ENCODE measurements at regions not wholly inside any gene's neighbourhood (a gene's known extent, or its start where the extent isn't known, plus 50 kb on each side); places are given as distances from the start of the nearest gene placed in this dataset.

DNA sequence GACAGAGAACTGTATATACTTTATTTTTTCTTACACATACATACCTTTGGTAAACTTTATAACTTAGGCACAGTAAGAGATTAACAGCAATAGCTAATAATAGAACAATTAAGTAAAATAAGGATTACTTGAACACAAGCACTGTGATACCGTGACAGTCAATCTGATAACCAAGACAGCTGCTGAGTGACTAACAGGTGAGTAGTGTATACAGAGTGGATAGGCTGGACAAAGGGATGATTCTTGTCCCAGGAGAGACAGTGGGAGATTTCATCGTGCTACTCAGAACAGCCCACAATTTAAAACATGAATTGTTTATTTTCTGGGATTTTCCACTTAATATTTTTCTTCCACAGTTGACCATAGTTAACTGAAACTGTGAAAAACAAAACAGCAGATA lies 411.8 kb downstream of the PPP1R2C start:
- ChIA-PET CTCF (no interaction called here), POLR2A (no interaction called here), RAD21 (ENCODE audit: low non-redundant PET in 1 of 2, low total read pairs in 2 of 2, uncharacterized antibody in 2 of 2, unreplicated experiment in 2 of 2) (no interaction called here)
- H3K27ac ChIP-seq (ENCODE audit: low read depth, low read length): no peak overlapping the region
- no peak overlapping the region for H3K9ac ChIP-seq (ENCODE audit: low read length)
- H3K9me3 ChIP-seq (ENCODE audit: control insufficient read depth in 1 of 2, insufficient read depth in 1 of 2, low read depth in 1 of 2, low read length in 2 of 2): no peaks in the 10 kb centered on the region
- no peaks in the 10 kb centered on the region for H3K79me2 ChIP-seq (ENCODE audit: insufficient read depth, low read length)
- H3K4me1 ChIP-seq (ENCODE audit: control insufficient read depth in 1 of 2, insufficient read depth in 2 of 2, low read length in 2 of 2): no peaks in the 10 kb centered on the region
- H3K27me3 ChIP-seq (ENCODE audit: insufficient read depth, low read length): no peaks in the 10 kb centered on the region
- H3K9me2 ChIP-seq (ENCODE audit: insufficient read depth): no peaks in the 10 kb centered on the region
- H4K20me1 ChIP-seq (ENCODE audit: insufficient read depth): no peaks in the 10 kb centered on the region
- H2AFZ ChIP-seq (ENCODE audit: low read depth, low read length, poor library complexity, severe bottlenecking): no peak overlapping the region
- BruUV-seq (replicated peaks): no TSS peak
- ATAC-seq: no peak
- no peak overlapping the region for H3K4me2 ChIP-seq (ENCODE audit: low read length)
- DNase-seq (ENCODE audit: low read depth, low spot score): no peak
- H3K36me3 ChIP-seq (ENCODE audit: control insufficient read depth in 1 of 2, insufficient read depth in 2 of 2, low read length in 2 of 2): no peaks in the 10 kb centered on the region
- H3K4me3 ChIP-seq (replicated peaks in 1 of 2; ENCODE audit: low read depth in 1 of 2, low read length in 2 of 2): no peak overlapping the region
- TF ChIP-seq SIN3A (IDR thresholded peaks at IDR 0.05; ENCODE audit: low read depth) (no peak), EGR1 (IDR thresholded peaks at IDR 0.05; ENCODE audit: low read depth) (no peak), POLR2AphosphoS5 (IDR thresholded peaks at IDR 0.05; ENCODE audit: low read depth, low read length) (no peak), CBX3 (IDR thresholded peaks at IDR 0.05; ENCODE audit: low read depth) (no peak), SP1 (IDR thresholded peaks at IDR 0.05; ENCODE audit: low read depth) (no peak), CEBPB (IDR thresholded peaks at IDR 0.05; ENCODE audit: low read depth) (no peak), ZNF274 (IDR thresholded peaks at IDR 0.05; ENCODE audit: low read depth, low read length) (no peak)
- TF ChIP-seq, protein P1, sequence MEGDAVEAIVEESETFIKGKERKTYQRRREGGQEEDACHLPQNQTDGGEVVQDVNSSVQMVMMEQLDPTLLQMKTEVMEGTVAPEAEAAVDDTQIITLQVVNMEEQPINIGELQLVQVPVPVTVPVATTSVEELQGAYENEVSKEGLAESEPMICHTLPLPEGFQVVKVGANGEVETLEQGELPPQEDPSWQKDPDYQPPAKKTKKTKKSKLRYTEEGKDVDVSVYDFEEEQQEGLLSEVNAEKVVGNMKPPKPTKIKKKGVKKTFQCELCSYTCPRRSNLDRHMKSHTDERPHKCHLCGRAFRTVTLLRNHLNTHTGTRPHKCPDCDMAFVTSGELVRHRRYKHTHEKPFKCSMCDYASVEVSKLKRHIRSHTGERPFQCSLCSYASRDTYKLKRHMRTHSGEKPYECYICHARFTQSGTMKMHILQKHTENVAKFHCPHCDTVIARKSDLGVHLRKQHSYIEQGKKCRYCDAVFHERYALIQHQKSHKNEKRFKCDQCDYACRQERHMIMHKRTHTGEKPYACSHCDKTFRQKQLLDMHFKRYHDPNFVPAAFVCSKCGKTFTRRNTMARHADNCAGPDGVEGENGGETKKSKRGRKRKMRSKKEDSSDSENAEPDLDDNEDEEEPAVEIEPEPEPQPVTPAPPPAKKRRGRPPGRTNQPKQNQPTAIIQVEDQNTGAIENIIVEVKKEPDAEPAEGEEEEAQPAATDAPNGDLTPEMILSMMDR (IDR thresholded peaks at IDR 0.05 in 2 of 3, conservative IDR thresholded peaks at IDR 0.05 in 1 of 3; ENCODE audit: borderline replicate concordance in 1 of 3, insufficient read depth in 1 of 3, low read depth in 2 of 3, low read length in 2 of 3): no peak
- TF ChIP-seq, protein P2, sequence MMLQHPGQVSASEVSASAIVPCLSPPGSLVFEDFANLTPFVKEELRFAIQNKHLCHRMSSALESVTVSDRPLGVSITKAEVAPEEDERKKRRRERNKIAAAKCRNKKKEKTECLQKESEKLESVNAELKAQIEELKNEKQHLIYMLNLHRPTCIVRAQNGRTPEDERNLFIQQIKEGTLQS (IDR thresholded peaks at IDR 0.05): no peak
- TF ChIP-seq, protein P3, sequence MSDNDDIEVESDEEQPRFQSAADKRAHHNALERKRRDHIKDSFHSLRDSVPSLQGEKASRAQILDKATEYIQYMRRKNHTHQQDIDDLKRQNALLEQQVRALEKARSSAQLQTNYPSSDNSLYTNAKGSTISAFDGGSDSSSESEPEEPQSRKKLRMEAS (IDR thresholded peaks at IDR 0.05): no peak
- intact Hi-C loops (cut with micrococcal nuclease): no loop called here
